ENCODE measurements at regions not wholly inside any gene's neighbourhood (a gene's known extent, or its start where the extent isn't known, plus 50 kb on each side); places are given as distances from the start of the nearest gene placed in this dataset.

DNA sequence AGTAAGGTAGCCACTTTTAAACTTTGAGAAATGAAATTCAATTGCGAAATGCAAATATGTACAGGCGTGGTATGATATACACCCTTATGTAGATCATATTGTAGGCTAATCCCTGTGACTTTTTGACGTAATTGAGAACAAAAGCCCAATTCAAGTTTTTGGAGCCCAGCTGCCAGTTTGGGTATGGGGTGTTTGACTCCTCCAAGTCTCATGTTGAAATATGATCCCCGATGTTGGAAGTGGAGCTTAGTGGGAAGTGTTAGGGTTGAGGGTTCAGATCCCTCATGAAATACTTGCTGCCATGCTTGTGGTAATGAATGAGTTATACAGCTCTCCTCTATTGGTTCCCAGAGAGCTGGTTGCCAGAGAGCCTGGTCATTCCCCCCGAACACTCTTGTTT is 1666.8 kb downstream of the SUCLG1 start:
- no peak overlapping the region for H3K9ac ChIP-seq (ENCODE audit: insufficient read depth in 1 of 2, low read length in 2 of 2)
- peaks cover 0 to 3% (median 0%) of the 10 kb centered on the region in 4 donors for H3K9me3 ChIP-seq (ENCODE audit: control insufficient read depth in 4 of 4, insufficient read depth in 3 of 4, low read length in 3 of 4)
- no peak overlapping the region for H3K4me3 ChIP-seq
- TF ChIP-seq, protein P1, sequence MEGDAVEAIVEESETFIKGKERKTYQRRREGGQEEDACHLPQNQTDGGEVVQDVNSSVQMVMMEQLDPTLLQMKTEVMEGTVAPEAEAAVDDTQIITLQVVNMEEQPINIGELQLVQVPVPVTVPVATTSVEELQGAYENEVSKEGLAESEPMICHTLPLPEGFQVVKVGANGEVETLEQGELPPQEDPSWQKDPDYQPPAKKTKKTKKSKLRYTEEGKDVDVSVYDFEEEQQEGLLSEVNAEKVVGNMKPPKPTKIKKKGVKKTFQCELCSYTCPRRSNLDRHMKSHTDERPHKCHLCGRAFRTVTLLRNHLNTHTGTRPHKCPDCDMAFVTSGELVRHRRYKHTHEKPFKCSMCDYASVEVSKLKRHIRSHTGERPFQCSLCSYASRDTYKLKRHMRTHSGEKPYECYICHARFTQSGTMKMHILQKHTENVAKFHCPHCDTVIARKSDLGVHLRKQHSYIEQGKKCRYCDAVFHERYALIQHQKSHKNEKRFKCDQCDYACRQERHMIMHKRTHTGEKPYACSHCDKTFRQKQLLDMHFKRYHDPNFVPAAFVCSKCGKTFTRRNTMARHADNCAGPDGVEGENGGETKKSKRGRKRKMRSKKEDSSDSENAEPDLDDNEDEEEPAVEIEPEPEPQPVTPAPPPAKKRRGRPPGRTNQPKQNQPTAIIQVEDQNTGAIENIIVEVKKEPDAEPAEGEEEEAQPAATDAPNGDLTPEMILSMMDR (IDR thresholded peaks at IDR 0.05; ENCODE audit: control extremely low read depth, extremely low read depth), result no peak
- H3K36me3 ChIP-seq (ENCODE audit: control insufficient read depth in 4 of 4, insufficient read depth in 4 of 4, low read length in 4 of 4), result no peaks in the 10 kb centered on the region
- peaks cover 0 to 26% (median 0%) of the 10 kb centered on the region in 5 donors for H3K4me1 ChIP-seq (ENCODE audit: control insufficient read depth in 5 of 5, insufficient read depth in 5 of 5, low read length in 5 of 5)
- H3K27ac ChIP-seq (ENCODE audit: low read depth in 1 of 2, low read length in 1 of 2), result no peak overlapping the region
- no peaks in the 10 kb centered on the region for H3K27me3 ChIP-seq (ENCODE audit: control insufficient read depth in 3 of 3, insufficient read depth in 3 of 3, low read length in 2 of 3)
- no peak for ATAC-seq (ENCODE audit: insufficient read depth, low FRiP score)
- WGBS, 2 donors, result 90 to 94% methylated on average over 5 of the region's 5 CpGs
- no peak for DNase-seq

DNA sequence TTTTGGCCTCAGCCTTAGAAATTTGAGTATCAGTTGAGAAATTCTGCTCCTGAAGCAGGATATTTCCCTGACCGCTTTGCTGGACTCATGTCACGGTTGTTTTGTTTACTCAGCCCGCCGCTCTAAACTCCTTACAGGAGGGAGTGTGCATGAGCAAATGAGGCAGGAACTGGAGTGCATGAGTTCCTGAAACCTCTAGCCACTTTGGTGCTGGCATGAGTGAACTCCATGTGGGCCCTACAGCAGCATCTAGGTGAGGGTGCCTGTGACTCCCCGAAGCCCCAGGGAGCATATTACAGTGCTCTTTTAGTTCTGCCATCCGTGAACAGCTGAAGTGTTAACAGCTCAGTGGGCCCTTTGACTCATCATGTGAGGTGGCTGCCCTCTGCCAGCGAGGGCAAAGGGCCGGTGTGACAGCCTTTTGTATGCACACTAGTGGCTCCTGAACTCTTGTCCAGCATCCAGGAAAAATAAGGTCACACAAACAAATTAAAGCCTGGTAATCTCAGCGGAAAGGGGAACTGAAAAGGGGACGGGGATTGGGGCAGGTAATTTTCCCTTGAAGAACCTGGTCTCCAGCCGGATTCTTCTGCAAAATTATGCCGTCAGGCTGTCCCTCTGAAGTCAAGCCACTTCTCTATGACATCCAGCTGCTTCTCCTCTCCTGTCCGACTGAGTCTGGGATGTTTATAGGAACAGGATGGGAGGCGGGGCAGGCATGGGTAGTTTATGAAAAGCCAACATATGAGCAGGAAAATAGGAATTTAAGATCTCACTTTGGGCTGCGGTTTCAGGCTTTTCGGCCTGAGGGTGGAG is 1668.7 kb downstream of the SUCLG1 start:
- no peak for ATAC-seq (ENCODE audit: insufficient read depth, low FRiP score)
- peaks cover 0 to 26% (median 0%) of the 10 kb centered on the region in 5 donors for H3K4me1 ChIP-seq (ENCODE audit: control insufficient read depth in 5 of 5, insufficient read depth in 5 of 5, low read length in 5 of 5)
- 65 to 75% methylated on average over 16 of the region's 16 CpGs for WGBS, 2 donors
- peak overlapping the region in 1 of 2 donors; percentile 31 for H3K27ac ChIP-seq (ENCODE audit: low read depth in 1 of 2, low read length in 1 of 2)
- peak overlapping the region; percentile 13 for H3K4me3 ChIP-seq
- DNase-seq, result peak; percentile 82 to 94 (median 93)
- TF ChIP-seq, protein P1 (IDR thresholded peaks at IDR 0.05; ENCODE audit: control extremely low read depth, extremely low read depth), result no peak
- H3K36me3 ChIP-seq (ENCODE audit: control insufficient read depth in 4 of 4, insufficient read depth in 4 of 4, low read length in 4 of 4), result no peaks in the 10 kb centered on the region
- peaks cover 0 to 3% (median 0%) of the 10 kb centered on the region in 4 donors for H3K9me3 ChIP-seq (ENCODE audit: control insufficient read depth in 4 of 4, insufficient read depth in 3 of 4, low read length in 3 of 4)
- no peaks in the 10 kb centered on the region for H3K27me3 ChIP-seq (ENCODE audit: control insufficient read depth in 3 of 3, insufficient read depth in 3 of 3, low read length in 2 of 3)
- H3K9ac ChIP-seq (ENCODE audit: insufficient read depth in 1 of 2, low read length in 2 of 2), result no peak overlapping the region

DNA sequence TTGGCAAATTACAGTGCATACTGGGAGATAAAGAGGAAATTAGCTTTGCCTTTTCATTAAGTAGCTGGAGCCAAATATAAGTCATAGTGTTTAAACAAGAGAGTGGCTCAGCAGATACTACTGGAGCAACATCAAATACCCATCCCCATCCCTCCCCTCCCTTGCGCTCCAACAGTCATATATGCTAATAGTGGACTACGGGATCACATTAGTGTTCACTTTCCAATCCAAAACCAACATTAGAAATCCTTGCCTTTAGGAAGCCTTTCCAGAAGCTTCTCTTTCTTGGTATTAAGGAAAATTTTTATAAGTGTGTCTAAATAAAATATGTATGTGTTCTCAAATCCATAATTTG is 1669.3 kb downstream of the SUCLG1 start:
- H3K4me1 ChIP-seq (ENCODE audit: control insufficient read depth in 5 of 5, insufficient read depth in 5 of 5, low read length in 5 of 5), result peaks cover 0 to 26% (median 0%) of the 10 kb centered on the region in 5 donors
- peaks cover 0 to 3% (median 0%) of the 10 kb centered on the region in 4 donors for H3K9me3 ChIP-seq (ENCODE audit: control insufficient read depth in 4 of 4, insufficient read depth in 3 of 4, low read length in 3 of 4)
- H3K27ac ChIP-seq (ENCODE audit: low read depth in 1 of 2, low read length in 1 of 2), result no peak overlapping the region
- H3K27me3 ChIP-seq (ENCODE audit: control insufficient read depth in 3 of 3, insufficient read depth in 3 of 3, low read length in 2 of 3), result no peaks in the 10 kb centered on the region
- TF ChIP-seq, protein P1 (IDR thresholded peaks at IDR 0.05; ENCODE audit: control extremely low read depth, extremely low read depth), result no peak
- DNase-seq (peak; percentile 61 to 94 (median 88)), ATAC-seq (ENCODE audit: insufficient read depth, low FRiP score) (no peak)
- 65 to 85% methylated on average over 2 of the region's 2 CpGs for WGBS, 2 donors
- no peaks in the 10 kb centered on the region for H3K36me3 ChIP-seq (ENCODE audit: control insufficient read depth in 4 of 4, insufficient read depth in 4 of 4, low read length in 4 of 4)
- no peak overlapping the region for H3K4me3 ChIP-seq
- H3K9ac ChIP-seq (ENCODE audit: insufficient read depth in 1 of 2, low read length in 2 of 2), result no peak overlapping the region
